HG02642 (cell line): ENCODE measurements at regions not wholly inside any gene's neighbourhood (a gene's known extent, or its start where the extent isn't known, plus 50 kb on each side); places are given as distances from the start of the nearest gene placed in this dataset.
"Not testable (repeated sequence)": the region's sequence is repeated elsewhere in the genome, so short reads cannot be mapped to it uniquely, and the experiment has no call there.

ENCODE experiments used
- ATAC-seq: cut with Tn5 transposase; IDR thresholded peaks from one replicate; pipeline ENCODE4 v1.9.1; 2021; ENCODE audit warnings: mild to moderate bottlenecking; ENCODE audit not compliant: unreplicated experiment, poor library complexity

- ATAC-seq = no peak
Observed at GRCh38 chr14:70269582-70269981, 80.8 kb upstream of the SLC8A3 start.

- ATAC-seq = no peak
Observed at GRCh38 chr14:70268760-70269159, 80.0 kb upstream of the SLC8A3 start.

GRCh38 chr14:70266157-70266556 lies 77.4 kb upstream of the SLC8A3 start:
- ATAC-seq = no peak

- no peak for ATAC-seq
Observed at GRCh38 chr14:70265422-70265821, 76.7 kb upstream of the SLC8A3 start.

GRCh38 chr14:70259420-70259819 lies 70.7 kb upstream of the SLC8A3 start:
- no peak for ATAC-seq

GRCh38 chr14:70257526-70257925 lies 68.8 kb upstream of the SLC8A3 start:
- ATAC-seq = no peak

- ATAC-seq = no peak
Observed at GRCh38 chr14:70256601-70257000, 67.8 kb upstream of the SLC8A3 start.

GRCh38 chr14:70255071-70256057 lies 66.6 kb upstream of the SLC8A3 start:
- peak; percentile 24 for ATAC-seq

GRCh38 chr14:70254476-70254961 lies 65.8 kb upstream of the SLC8A3 start:
- peak; percentile 68 for ATAC-seq

- not testable (repeated sequence) for ATAC-seq
Observed at GRCh38 chr14:70253547-70253946, 64.8 kb upstream of the SLC8A3 start.

- no peak for ATAC-seq
Observed at GRCh38 chr14:70245026-70245425, 56.3 kb upstream of the SLC8A3 start.

- ATAC-seq = peak; percentile 96
Observed at GRCh38 chr14:70239802-70240201, 51.1 kb upstream of the SLC8A3 start.

- not testable (repeated sequence) for ATAC-seq
Observed at GRCh38 chr14:70238635-70239034, 49.9 kb upstream of the SLC8A3 start.
